HCT116 (cell line): ENCODE measurements at regions not wholly inside any gene's neighbourhood (a gene's known extent, or its start where the extent isn't known, plus 50 kb on each side); places are given as distances from the start of the nearest gene placed in this dataset.

ENCODE experiments used
- ATAC-seq: fragments of 200-7000 bp; cut with Tn5 transposase; 2 replicates; pipeline ENCODE4 v1.9.1; 2020; ENCODE audit warnings: mild to moderate bottlenecking, moderate library complexity
- BruUV-seq: library from RNA; stranded (reverse); fragments of 400-500 nt; replicated peaks from 2 replicates; lab custom pipeline; 2021; lab: Mats Ljungman, UMichigan
- CTCF ChIA-PET: fragments of 300-600 bp; sonication (Branson Sonifier 250); formaldehyde crosslinking; loops from one replicate; lab custom pipeline; 2021; ENCODE audit warnings: antibody characterized with exemption; lab: Charles Lee
- POLR2A ChIA-PET: fragments of 300-600, 350-600 bp; sonication (Branson Sonifier 250); formaldehyde crosslinking; loops from one replicate; lab custom pipeline; 2021; ENCODE audit warnings: antibody characterized with exemption; lab: Charles Lee
- RAD21 ChIA-PET, 2 experiments: fragments of 300-600 bp; sonication (Branson Sonifier 250); formaldehyde crosslinking; loops; one replicate each; lab custom pipeline; 2023; ENCODE audit warnings: low total read pairs in 2 of 2; ENCODE audit not compliant: uncharacterized antibody in 2 of 2, unreplicated experiment in 2 of 2, low non-redundant PET in 1 of 2; lab: Charles Lee
- DNase-seq: peaks from one replicate; pipeline ENCODE4 v3.0.0-alpha.2; 2010; ENCODE audit warnings: low read depth, low spot score
- H2AFZ ChIP-seq: fragments of 200-600 bp; shearing (Covaris generic), sonication (generic); 2 replicates; pipeline ENCODE4 v1.6.1; 2017; ENCODE audit warnings: low read depth, mixed run types, mixed read lengths, antibody characterized with exemption, low read length; ENCODE audit not compliant: poor library complexity, severe bottlenecking
- H3K27ac ChIP-seq: 2 replicates; pipeline ENCODE4 v1.5.1; 2012; ENCODE audit warnings: low read depth, low read length
- H3K27me3 ChIP-seq: fragments of 200-600 bp; sonication (generic); 2 replicates; pipeline ENCODE4 v1.6.1; 2016; ENCODE audit warnings: mixed run types, low read length, mixed read lengths; ENCODE audit not compliant: insufficient read depth
- H3K36me3 ChIP-seq, 2 experiments: fragments of 200-500 bp in 1 of 2; fragments of 200-600 bp in 1 of 2; sonication (Bioruptor generic) in 1 of 2; sonication (generic) in 1 of 2; 2 replicates each; pipeline versions ENCODE4 v1.5.1 to v1.6.1; 2014 to 2016; ENCODE audit warnings: low read length in 2 of 2, inconsistent platforms in 1 of 2, mixed read lengths in 1 of 2, mixed run types in 1 of 2; ENCODE audit not compliant: insufficient read depth in 2 of 2, control insufficient read depth in 1 of 2
- H3K4me1 ChIP-seq, 2 experiments: fragments of 200-600 bp in 1 of 2; sonication (generic) in 1 of 2; 2 replicates each; pipeline versions ENCODE4 v1.5.1 to v1.6.1; 2012 to 2017; ENCODE audit warnings: low read length in 2 of 2, inconsistent platforms in 1 of 2, mild to moderate bottlenecking in 1 of 2, mixed read lengths in 1 of 2, mixed run types in 1 of 2, moderate library complexity in 1 of 2; ENCODE audit not compliant: insufficient read depth in 2 of 2, control insufficient read depth in 1 of 2
- H3K4me2 ChIP-seq: fragments of 200-600 bp; sonication (generic); 2 replicates; pipeline ENCODE4 v1.6.1; 2017; ENCODE audit warnings: mixed run types, low read length, mixed read lengths
- H3K4me3 ChIP-seq, 2 experiments: fragments of 200-600 bp in 1 of 2; sonication (generic) in 1 of 2; replicated peaks in 1 of 2; 2 replicates each; pipeline ENCODE4 v1.5.1; 2011 to 2016; ENCODE audit warnings: low read length in 2 of 2, control low read depth in 1 of 2, low read depth in 1 of 2, mild to moderate bottlenecking in 1 of 2, mixed read lengths in 1 of 2, mixed run types in 1 of 2
- H3K79me2 ChIP-seq: fragments of 200-600 bp; sonication (generic); 2 replicates; pipeline ENCODE4 v1.6.1; 2017; ENCODE audit warnings: mild to moderate bottlenecking, mixed run types, low read length, moderate library complexity, mixed read lengths; ENCODE audit not compliant: insufficient read depth
- H3K9ac ChIP-seq: fragments of 200-600 bp; sonication (generic); 2 replicates; pipeline ENCODE4 v1.6.1; 2016; ENCODE audit warnings: low read length, mixed read lengths
- H3K9me2 ChIP-seq: fragments of 200-600 bp; sonication (generic), shearing (Covaris generic); 2 replicates; pipeline ENCODE4 v1.6.1; 2017; ENCODE audit warnings: mixed run types, mild to moderate bottlenecking, moderate library complexity; ENCODE audit not compliant: insufficient read depth
- H3K9me3 ChIP-seq, 2 experiments: fragments of 200-500 bp in 1 of 2; fragments of 200-600 bp in 1 of 2; sonication (Bioruptor generic) in 1 of 2; sonication (generic) in 1 of 2; 2 replicates each; pipeline ENCODE4 v1.6.1; 2014 to 2017; ENCODE audit warnings: low read length in 2 of 2, mixed read lengths in 2 of 2, inconsistent platforms in 1 of 2, low read depth in 1 of 2, mild to moderate bottlenecking in 1 of 2, mixed run types in 1 of 2, moderate library complexity in 1 of 2; ENCODE audit not compliant: control insufficient read depth in 1 of 2, insufficient read depth in 1 of 2
- H4K20me1 ChIP-seq: fragments of 200-600 bp; sonication (generic), shearing (Covaris generic); 2 replicates; pipeline ENCODE4 v1.6.1; 2017; ENCODE audit warnings: mixed run types, mild to moderate bottlenecking, moderate library complexity; ENCODE audit not compliant: insufficient read depth
- CTCF ChIP-seq, 3 experiments: fragments of 200-600 bp in 1 of 3; sonication (generic) in 1 of 3; IDR thresholded peaks in 2 of 3; conservative IDR thresholded peaks in 1 of 3; 2 replicates each; pipeline ENCODE4 v1.5.1; 2012 to 2017; ENCODE audit warnings: low read depth in 2 of 3, low read length in 2 of 3, antibody characterized with exemption in 1 of 3, borderline replicate concordance in 1 of 3, control low read depth in 1 of 3, mild to moderate bottlenecking in 1 of 3, mixed read lengths in 1 of 3, mixed run types in 1 of 3, moderate library complexity in 1 of 3; ENCODE audit not compliant: insufficient read depth in 1 of 3
- ELF1 ChIP-seq: IDR thresholded peaks from 2 replicates; pipeline ENCODE4 v1.6.1; 2012; ENCODE audit warnings: low read depth, borderline replicate concordance
- FOSL1 ChIP-seq: IDR thresholded peaks from 2 replicates; pipeline ENCODE4 v1.6.1; 2012; ENCODE audit warnings: low read depth
- POLR2A ChIP-seq: IDR thresholded peaks from 2 replicates; pipeline ENCODE4 v1.7.0; 2011; ENCODE audit warnings: borderline replicate concordance; ENCODE audit not compliant: insufficient read depth, insufficient read length; ENCODE audit errors: extremely low read depth
- RAD21 ChIP-seq: IDR thresholded peaks from 2 replicates; pipeline ENCODE4 v1.6.1; 2012; ENCODE audit warnings: low read depth, mild to moderate bottlenecking
- SIN3A ChIP-seq: IDR thresholded peaks from 2 replicates; pipeline ENCODE4 v1.6.1; 2012; ENCODE audit warnings: low read depth
- SRF ChIP-seq: IDR thresholded peaks from 2 replicates; pipeline ENCODE4 v1.6.1; 2012; ENCODE audit warnings: low read depth
- TCF7L2 ChIP-seq: IDR thresholded peaks from 2 replicates; pipeline ENCODE4 v1.7.0; 2011; ENCODE audit warnings: borderline replicate concordance, inconsistent platforms; ENCODE audit not compliant: insufficient read depth, insufficient read length; ENCODE audit errors: extremely low read depth
- YY1 ChIP-seq: IDR thresholded peaks from 2 replicates; pipeline ENCODE4 v1.6.1; 2011; ENCODE audit warnings: low read length, low read depth, moderate library complexity, mild to moderate bottlenecking; ENCODE audit not compliant: insufficient replicate concordance; ENCODE audit errors: extremely low read depth
- ZBTB33 ChIP-seq: IDR thresholded peaks from 2 replicates; pipeline ENCODE4 v1.6.1; 2011; ENCODE audit warnings: mild to moderate bottlenecking, low read length, moderate library complexity; ENCODE audit not compliant: insufficient replicate concordance; ENCODE audit errors: extremely low read depth
- ZNF274 ChIP-seq: fragments of 200-500 bp; sonication (Bioruptor generic); IDR thresholded peaks from 2 replicates; pipeline ENCODE4 v1.6.1; 2014; ENCODE audit warnings: mild to moderate bottlenecking, low read depth, low read length, inconsistent platforms
- intact Hi-C: fragments of 100-400 bp; cut with micrococcal nuclease; formaldehyde crosslinking; loops from 2 replicates; pipeline ENCODE4 v1.10.0; 2022
- TF ChIP-seq, protein P1 (sequence below): IDR thresholded peaks from 2 replicates; pipeline ENCODE4 v1.6.1; 2012
- TF ChIP-seq, protein P2 (sequence below): IDR thresholded peaks from 2 replicates; pipeline ENCODE4 v1.6.1; 2012; ENCODE audit warnings: low read depth
- TF ChIP-seq, protein P3 (sequence below): IDR thresholded peaks from 2 replicates; pipeline ENCODE4 v1.6.1; 2012

GRCh38 chr12:78420991-78421390 is 443.6 kb upstream of the SYT1 start:
- Histone ChIP-seq H3K27ac (no peak overlapping the region), H4K20me1 (no peaks in the 10 kb centered on the region), H3K9me2 (no peaks in the 10 kb centered on the region), H3K9me3 (no peaks in the 10 kb centered on the region), H3K4me3 (no peak overlapping the region), H3K4me2 (no peak overlapping the region), H3K9ac (no peak overlapping the region), H3K4me1 (no peaks in the 10 kb centered on the region), H2AFZ (no peak overlapping the region), H3K27me3 (no peaks in the 10 kb centered on the region), H3K36me3 (no peaks in the 10 kb centered on the region), H3K79me2 (no peaks in the 10 kb centered on the region)
- intact Hi-C loops = no loop called here
- ChIA-PET RAD21 (no interaction called here), POLR2A (no interaction called here), CTCF (no interaction called here)
- ATAC-seq = no peak
- BruUV-seq = no TSS peak
- DNase-seq = no peak
- TF ChIP-seq, protein P1, sequence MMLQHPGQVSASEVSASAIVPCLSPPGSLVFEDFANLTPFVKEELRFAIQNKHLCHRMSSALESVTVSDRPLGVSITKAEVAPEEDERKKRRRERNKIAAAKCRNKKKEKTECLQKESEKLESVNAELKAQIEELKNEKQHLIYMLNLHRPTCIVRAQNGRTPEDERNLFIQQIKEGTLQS = no peak
- TF ChIP-seq, protein P2, sequence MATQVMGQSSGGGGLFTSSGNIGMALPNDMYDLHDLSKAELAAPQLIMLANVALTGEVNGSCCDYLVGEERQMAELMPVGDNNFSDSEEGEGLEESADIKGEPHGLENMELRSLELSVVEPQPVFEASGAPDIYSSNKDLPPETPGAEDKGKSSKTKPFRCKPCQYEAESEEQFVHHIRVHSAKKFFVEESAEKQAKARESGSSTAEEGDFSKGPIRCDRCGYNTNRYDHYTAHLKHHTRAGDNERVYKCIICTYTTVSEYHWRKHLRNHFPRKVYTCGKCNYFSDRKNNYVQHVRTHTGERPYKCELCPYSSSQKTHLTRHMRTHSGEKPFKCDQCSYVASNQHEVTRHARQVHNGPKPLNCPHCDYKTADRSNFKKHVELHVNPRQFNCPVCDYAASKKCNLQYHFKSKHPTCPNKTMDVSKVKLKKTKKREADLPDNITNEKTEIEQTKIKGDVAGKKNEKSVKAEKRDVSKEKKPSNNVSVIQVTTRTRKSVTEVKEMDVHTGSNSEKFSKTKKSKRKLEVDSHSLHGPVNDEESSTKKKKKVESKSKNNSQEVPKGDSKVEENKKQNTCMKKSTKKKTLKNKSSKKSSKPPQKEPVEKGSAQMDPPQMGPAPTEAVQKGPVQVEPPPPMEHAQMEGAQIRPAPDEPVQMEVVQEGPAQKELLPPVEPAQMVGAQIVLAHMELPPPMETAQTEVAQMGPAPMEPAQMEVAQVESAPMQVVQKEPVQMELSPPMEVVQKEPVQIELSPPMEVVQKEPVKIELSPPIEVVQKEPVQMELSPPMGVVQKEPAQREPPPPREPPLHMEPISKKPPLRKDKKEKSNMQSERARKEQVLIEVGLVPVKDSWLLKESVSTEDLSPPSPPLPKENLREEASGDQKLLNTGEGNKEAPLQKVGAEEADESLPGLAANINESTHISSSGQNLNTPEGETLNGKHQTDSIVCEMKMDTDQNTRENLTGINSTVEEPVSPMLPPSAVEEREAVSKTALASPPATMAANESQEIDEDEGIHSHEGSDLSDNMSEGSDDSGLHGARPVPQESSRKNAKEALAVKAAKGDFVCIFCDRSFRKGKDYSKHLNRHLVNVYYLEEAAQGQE = no peak
- TF ChIP-seq, protein P3, sequence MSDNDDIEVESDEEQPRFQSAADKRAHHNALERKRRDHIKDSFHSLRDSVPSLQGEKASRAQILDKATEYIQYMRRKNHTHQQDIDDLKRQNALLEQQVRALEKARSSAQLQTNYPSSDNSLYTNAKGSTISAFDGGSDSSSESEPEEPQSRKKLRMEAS = no peak
- TF ChIP-seq SRF (no peak), POLR2A (no peak), ZBTB33 (no peak), CTCF (IDR thresholded peaks at IDR 0.05 in 2 of 3, conservative IDR thresholded peaks at IDR 0.05 in 1 of 3; ENCODE audit: borderline replicate concordance in 1 of 3, insufficient read depth in 1 of 3, low read depth in 2 of 3, low read length in 2 of 3) (no peak), YY1 (no peak), SIN3A (no peak), RAD21 (no peak), TCF7L2 (no peak), ZNF274 (no peak), ELF1 (no peak), FOSL1 (no peak)
